GM19397 (cell line): ENCODE measurements at regions not wholly inside any gene's neighbourhood (a gene's known extent, or its start where the extent isn't known, plus 50 kb on each side); places are given as distances from the start of the nearest gene placed in this dataset.

ENCODE experiments used
- ATAC-seq: cut with Tn5 transposase; IDR thresholded peaks from one replicate; pipeline ENCODE4 v1.9.1; 2021; ENCODE audit warnings: mild to moderate bottlenecking, moderate library complexity; ENCODE audit not compliant: unreplicated experiment

DNA sequence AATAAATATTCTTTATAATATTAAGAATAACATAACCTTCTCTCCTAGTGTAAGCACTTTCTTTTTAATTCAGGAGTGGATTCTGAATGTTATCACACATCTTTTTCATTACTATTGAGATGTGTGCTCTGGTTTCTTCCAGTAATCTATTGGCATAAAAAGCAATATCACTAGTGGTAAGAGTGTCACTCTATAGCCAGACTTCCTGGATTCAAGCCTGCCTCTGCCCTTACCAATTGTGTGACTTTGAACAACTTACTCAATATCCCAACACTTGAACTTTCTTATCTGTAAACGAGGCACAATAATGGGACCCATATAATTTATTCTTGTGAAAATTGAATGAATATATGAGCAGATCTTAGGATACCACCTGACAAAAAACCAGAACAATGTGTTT, 71.0 kb downstream of the SEM1 start:
- no peak for ATAC-seq

- ATAC-seq, result no peak
These were observed 72.1 kb downstream of the SEM1 start for GRCh38 chr7:96637522-96637921.

GRCh38 chr7:96636979-96637378, 72.7 kb downstream of the SEM1 start:
- ATAC-seq, result no peak

GRCh38 chr7:96636342-96636860, 73.2 kb downstream of the SEM1 start:
- ATAC-seq, result no peak

DNA sequence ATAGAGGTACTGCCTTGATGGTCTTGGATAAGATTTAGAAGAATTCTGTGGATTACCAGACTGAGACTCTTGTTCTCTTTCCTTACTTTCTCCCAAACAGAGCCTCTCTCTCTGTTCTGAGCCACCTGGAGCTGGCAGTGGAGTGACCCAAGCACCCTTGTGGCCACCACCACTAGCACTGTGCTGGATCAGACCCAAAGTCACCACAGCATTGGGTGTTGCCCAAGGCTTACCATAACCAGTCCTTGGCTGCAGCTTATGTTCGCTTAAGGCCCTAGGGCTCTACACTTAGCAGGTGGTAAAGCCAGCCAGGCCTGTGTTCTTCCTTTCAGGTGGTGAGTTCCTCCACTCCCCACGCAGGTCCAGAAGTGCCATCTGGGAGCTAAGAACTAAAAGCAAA, 79.8 kb downstream of the SEM1 start:
- no peak for ATAC-seq

GRCh38 chr7:96624954-96625353, 84.7 kb downstream of the SEM1 start:
- ATAC-seq, result no peak

- ATAC-seq, result no peak
These were observed 87.7 kb downstream of the SEM1 start for GRCh38 chr7:96621932-96622331.

GRCh38 chr7:96614154-96614867, 95.3 kb downstream of the SEM1 start:
- no peak for ATAC-seq

DNA sequence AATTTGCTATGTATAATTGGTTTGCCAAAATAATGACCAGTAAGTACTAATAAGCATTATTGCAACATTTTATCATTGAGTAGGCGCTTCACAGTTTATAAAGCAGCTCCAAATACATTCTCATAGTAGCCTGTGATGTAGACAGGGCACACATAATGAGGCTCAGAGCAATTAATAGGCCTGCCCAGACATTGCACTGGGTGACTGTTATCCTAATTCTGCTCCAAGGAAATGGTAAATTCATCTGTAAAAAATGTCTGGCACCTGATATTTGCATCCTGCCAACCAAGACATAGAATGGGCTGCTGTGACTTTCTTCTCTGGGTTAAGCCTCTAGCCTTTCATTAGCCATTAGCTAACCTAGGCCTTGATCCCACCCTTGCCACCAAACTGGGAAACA, 97.6 kb downstream of the SEM1 start:
- no peak for ATAC-seq

DNA sequence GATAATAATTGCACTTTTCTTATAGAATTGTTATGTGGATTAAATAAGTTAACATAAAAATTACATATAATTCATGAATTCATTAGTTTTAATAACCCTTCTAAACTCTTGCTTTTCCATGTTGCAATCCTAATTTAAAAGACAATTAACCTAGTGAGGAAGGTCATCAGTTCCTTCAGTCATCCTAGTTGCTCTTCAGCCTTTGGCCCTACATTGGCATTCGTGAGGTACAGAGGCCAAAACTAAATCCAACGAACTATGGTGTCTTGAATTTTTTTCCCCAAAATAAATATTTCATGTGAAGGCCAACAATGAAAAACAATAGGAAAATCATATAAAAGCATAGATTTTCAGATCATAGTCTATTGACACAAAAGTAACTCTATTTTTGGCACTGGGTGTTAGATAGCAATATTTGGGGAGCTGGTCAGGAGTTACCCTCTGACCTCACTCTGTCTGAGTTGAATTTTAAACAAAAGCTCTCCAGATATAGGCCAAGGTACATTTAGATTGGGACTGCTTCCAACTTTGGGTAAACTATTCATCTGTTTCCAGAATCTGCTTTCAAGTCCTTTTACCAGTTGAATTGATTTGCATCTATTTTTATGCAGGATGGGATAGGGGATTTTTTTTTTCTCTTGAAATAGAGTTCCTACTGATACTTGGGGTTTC, 104.5 kb downstream of the SEM1 start:
- no peak for ATAC-seq

GRCh38 chr7:96599288-96599936, 110.2 kb downstream of the SEM1 start:
- ATAC-seq, result no peak

- ATAC-seq, result no peak
These were observed 111.2 kb downstream of the SEM1 start for GRCh38 chr7:96598421-96598820.

DNA sequence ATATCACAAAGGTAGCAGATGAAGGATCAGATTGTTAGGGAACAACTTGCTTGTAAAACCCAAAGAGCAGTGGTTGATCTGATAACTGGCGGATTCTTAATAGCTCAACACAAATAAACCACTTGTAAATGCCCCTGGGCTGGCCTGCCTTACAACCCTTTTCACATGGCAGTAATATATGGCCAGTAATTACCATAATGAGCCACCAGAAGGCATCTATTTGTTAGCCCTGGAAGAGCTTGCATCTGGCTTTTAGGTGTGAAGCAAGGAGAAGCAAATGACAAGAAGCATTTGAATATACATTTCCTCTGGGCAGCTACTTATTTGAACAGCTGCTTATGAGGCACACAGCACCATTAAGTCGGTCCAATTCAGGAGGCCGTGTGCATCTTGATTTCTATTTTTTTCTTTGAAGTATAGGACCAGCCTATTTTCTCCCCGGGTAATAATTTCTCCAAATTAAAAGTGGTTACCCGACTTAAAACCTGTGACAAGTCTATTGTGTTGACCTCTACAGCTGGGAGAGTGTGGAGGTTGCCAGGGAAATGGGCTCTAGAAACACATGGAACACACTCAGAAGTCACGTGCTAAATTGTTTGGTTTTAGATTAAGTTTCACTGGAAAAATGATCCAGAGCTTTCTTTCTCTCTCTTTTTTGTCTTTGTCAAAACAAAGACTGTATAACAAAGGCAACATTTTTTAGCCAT, 113.4 kb downstream of the SEM1 start:
- no peak for ATAC-seq

GRCh38 chr7:96591900-96592676, 117.6 kb downstream of the SEM1 start:
- no peak for ATAC-seq

GRCh38 chr7:96591159-96591899, 118.3 kb downstream of the SEM1 start:
- no peak for ATAC-seq

- no peak for ATAC-seq
These were observed 120.6 kb downstream of the SEM1 start for GRCh38 chr7:96589038-96589437.

- no peak for ATAC-seq
These were observed 130.5 kb downstream of the SEM1 start for GRCh38 chr7:96579119-96579518.

DNA sequence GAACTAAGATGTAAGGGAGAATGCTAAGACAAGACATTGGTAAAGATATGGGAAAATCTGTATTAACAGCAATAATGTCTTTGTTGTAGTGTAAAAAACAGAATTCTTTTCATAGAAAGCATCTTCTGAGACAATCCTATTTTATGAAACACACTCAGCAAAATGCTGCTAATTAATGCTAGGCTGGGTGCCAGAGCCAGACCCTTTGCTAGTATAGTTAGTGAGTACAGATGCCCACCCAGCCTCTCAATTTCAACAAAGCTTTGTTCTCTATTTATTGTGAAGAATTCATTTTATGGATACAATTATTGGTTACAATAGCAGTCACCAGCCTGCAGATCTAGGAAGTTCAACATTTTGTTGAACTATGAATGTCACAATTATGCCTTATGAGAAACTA, 131.0 kb downstream of the SEM1 start:
- ATAC-seq, result no peak

- no peak for ATAC-seq
These were observed 146.2 kb downstream of the SEM1 start for GRCh38 chr7:96563409-96563808.

- ATAC-seq, result no peak
These were observed 146.7 kb downstream of the SEM1 start for GRCh38 chr7:96562966-96563365.
